Heart right ventricle (tissue), 16 donors: ENCODE measurements at regions not wholly inside any gene's neighbourhood (a gene's known extent, or its start where the extent isn't known, plus 50 kb on each side); places are given as distances from the start of the nearest gene placed in this dataset.
A peak's percentile ranks its signal among the peaks of the same experiment; 100 is the strongest.
"Not testable (repeated sequence)": the region's sequence is repeated elsewhere in the genome, so short reads cannot be mapped to it uniquely, and the experiment has no call there.

Experiments used
- ATAC-seq, 8 donors: fragments of 200-7000 bp; cut with Tn5 transposase; one replicate each; pipeline ENCODE4 v1.9.1; 2020; ENCODE audit warnings: mild to moderate bottlenecking in 8 of 8, moderate library complexity in 8 of 8, moderate number of reproducible peaks in 1 of 8
- DNase-seq, 2 donors: peaks; one replicate each; pipeline ENCODE4 v3.0.0-alpha.2; 2020
- H3K27ac ChIP-seq, 10 donors: fragments of 200-600 bp; sonication (generic) in 2 of 10; one replicate each; pipeline versions ENCODE4 v1.5.0 to v1.8.0; 2020 to 2022; ENCODE audit warnings: mild to moderate bottlenecking in 3 of 10
- H3K27me3 ChIP-seq, 7 donors: fragments of 200-600 bp; one replicate each; pipeline ENCODE4 v1.8.0; 2021 to 2022; ENCODE audit warnings: mild to moderate bottlenecking in 2 of 7
- H3K36me3 ChIP-seq, 9 donors: fragments of 200-600 bp; sonication (generic) in 1 of 9; one replicate each; pipeline versions ENCODE4 v1.5.0 to v1.8.0; 2020 to 2022; ENCODE audit warnings: mild to moderate bottlenecking in 2 of 9
- H3K4me1 ChIP-seq, 9 donors: fragments of 200-600 bp; sonication (generic) in 1 of 9; one replicate each; pipeline versions ENCODE4 v1.5.0 to v1.8.0; 2020 to 2022; ENCODE audit warnings: mild to moderate bottlenecking in 4 of 9
- H3K4me3 ChIP-seq, 10 donors: fragments of 200-600 bp; sonication (generic) in 2 of 10; one replicate each; pipeline versions ENCODE4 v1.5.0 to v1.8.0; 2020 to 2022; ENCODE audit warnings: mild to moderate bottlenecking in 7 of 10, moderate library complexity in 2 of 10
- H3K9me3 ChIP-seq, 11 donors: fragments of 200-600 bp in 10 of 11; sonication (generic) in 2 of 11; one replicate each; pipeline versions ENCODE4 v1.5.0 to v1.8.0; 2013 to 2022; ENCODE audit warnings: mild to moderate bottlenecking in 2 of 11, control low read depth in 1 of 11, moderate library complexity in 1 of 11
- WGBS, 2 donors: extraction: QIAGEN DNeasy Blood & Tissue Kit; methylation state at CpG; one replicate each; pipeline ENCODE4 v1.1.7; 2013; ENCODE audit warnings: inconsistent platforms in 1 of 2; 5-methylcytosine and 5-hydroxymethylcytosine counted together
- intact Hi-C, 10 donors: fragments of 100-400 bp; cut with DNase I; formaldehyde crosslinking; loops; one replicate each; pipeline versions ENCODE4 v1.11.1 to v1.14.2; 2022
- donor health status: Arrhythmogenic right ventricular cardiomyopathy.
- donor health status: ischemic (EF 13 %, LVEDD 7.1; RV severe dilation, severe dysfunction).
- donor health status: healthy with polysubstance abuse.
- donor health status: DM: no; HTN: yes; CAD: no.
- donor health status: DM: no; HTN: no; CAD: no.
- donor health status: ischemic (EF 25% LVEDD 6.9; RV normal size, moderate dysfunction).
- donor health status: ischemic (EF 25% LVEDD 5.7; RV mildly dilated, moderate dysfunction).
- donor health status: healthy.
- donor health status: DM: yes; HTN: yes; CAD: no.
- donor health status: Ischemic cardiomyopathy.
- donor health status: ischemic (EF 35%, LVEDD 5.7; RV mildly dilated, moderate dysfunction).
- donor health status: nonischemic (EF 11% LVEDD 7.7; RV severe dilation, severe dysfunction).
- donor health status: DM: yes; HTN: yes; CAD: no.
- donor health status: PGD.
- donor health status: ischemic (EF 29% LVEDD 5.4; RV normal size, mild dysfunction).
- donor health status: nonischemic (EF 23%, LVEDD 6.1; RV moderate dilation, normal function).

DNA sequence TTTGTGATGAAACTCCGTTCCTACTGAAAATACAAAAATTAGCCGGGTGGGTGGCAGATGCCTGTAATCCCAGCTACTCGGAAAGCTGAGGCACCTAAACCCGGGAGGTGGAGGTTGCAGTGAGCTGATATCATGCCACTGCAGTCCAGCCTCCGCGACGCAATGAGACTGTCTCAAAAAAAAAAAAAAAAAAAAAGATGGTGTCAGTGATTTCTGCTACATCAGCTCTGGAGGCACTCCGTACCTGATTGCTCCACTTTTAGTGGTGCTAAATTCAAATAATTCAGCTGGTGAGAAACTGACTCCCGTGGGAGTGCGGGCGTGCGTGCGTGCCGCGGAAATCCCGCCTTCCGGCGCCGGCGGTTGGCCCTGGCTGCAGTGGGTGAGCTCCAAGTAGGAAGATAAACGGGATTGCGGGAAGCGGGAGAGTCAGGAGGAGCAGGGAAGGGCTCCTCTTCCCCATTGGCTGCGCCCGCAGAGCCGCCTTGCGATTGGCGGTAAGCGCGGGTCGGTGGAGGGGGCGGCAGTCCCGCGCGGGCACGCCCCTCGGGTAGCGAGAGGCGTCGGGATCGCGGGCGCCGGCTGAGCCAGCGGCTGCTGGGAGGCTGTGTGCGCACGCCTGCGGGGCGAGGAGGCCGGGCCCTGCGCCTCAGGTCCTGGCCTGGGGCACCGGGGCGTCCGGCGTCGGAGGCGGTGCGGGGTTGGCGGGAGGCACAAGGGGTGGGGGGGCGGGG, 65.0 kb upstream of the TP53TG3 start:
- 53% methylated on average over 9 of the region's 60 CpGs; no CpG with 5 or more reads in 1 of the 2 donors for WGBS, 2 donors
- peak in 3 of 8 donors; percentile 46 to 90 (median 65) for ATAC-seq
- not testable (repeated sequence) for H3K4me3 ChIP-seq

More for the DNA sequence above, 65.0 kb upstream of the TP53TG3 start:
- H3K9me3 ChIP-seq, H3K4me1 ChIP-seq, intact Hi-C loops, H3K27ac ChIP-seq, H3K27me3 ChIP-seq, DNase-seq, H3K36me3 ChIP-seq: not testable (repeated sequence)
